Stimulated activated CD4-positive, alpha-beta T cell treated with anti-CD3 and anti-CD28 coated beads, Interleukin-1b, Interleukin-23, amount 100 ng/mL, for 1 hour (primary cell): ENCODE measurements at regions not wholly inside any gene's neighbourhood (a gene's known extent, or its start where the extent isn't known, plus 50 kb on each side); places are given as distances from the start of the nearest gene placed in this dataset.
"Not testable (repeated sequence)": the region's sequence is repeated elsewhere in the genome, so short reads cannot be mapped to it uniquely, and the experiment has no call there.

Experiments used
- DNase-seq, 2 donors: peaks; one replicate each; pipeline ENCODE4 v3.0.0-alpha.2; 2020; ENCODE audit warnings: low read depth in 2 of 2

DNA sequence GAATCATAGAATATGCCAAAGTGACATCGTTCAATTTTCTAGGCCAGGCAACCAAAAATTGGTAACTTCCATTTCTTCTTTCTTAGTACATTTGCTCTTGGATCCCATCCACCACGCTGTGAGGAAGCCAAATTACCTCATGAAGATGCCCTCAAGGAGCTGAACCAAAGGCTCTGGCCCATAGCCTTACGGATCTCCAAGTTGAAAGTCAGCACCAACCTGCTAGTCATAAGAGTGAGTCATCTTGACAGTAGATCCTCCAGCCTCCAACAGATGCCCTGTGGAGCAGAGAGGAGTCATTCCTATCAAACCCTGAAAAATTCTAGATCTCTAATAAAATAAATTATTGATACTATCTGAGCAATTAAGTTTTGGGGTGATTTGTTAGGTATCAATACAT is 322.5 kb upstream of the COL8A1 start:
- DNase-seq, result no peak

DNA sequence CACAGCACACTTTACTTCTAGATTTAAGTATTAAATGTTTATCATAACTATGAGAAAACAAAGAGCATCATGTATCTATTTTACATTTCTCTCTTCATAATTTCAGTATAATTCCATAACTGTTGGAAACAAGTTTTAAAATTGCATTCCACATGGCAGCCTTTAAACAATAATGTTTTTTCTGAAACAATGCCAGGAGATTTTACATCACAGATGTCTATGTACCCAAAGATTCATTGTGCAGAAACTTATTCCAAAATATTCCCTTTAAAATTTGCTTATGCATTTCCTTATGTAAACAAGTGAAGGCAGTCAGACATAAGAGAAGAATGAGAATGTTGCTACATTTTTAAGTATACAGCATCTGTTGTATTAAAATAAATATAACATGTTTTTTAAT is 324.9 kb upstream of the COL8A1 start:
- no peak for DNase-seq

DNA sequence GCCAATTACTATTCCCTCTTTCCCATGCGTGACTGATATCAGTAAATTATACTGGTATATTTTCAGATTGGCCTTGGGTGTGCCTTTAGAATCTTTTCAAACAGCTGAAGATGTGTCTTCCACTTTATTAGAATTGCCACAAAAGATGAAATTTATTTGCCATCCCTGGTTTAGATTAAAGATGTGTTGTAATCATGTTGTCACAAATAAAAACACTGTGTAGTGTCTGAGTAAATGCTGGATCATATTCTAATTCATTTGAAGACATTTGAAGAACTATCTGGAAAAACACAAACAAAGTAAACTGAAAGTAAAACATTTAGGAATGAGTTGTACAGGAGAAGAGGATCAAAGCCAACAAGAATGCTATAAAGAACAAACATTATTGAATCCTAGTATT is 339.7 kb upstream of the COL8A1 start:
- no peak for DNase-seq

DNA sequence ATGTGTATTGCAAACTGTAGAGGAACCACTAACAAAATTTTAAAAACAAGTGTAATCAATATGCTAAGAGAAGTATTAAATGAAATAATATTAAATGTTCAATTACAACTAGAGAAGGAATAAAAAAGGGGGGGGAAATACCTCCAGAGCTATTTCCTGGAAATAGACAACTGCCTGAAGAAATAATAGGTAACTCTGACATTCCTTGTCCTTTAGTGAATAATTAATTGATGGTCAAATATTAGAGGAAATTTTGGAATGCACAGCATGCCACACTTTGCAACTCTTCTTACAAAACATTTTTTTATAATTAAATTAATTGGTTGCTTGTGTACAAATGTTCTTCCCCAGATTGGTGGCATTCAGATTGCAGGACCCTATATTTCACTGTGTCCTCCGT is 342.6 kb upstream of the COL8A1 start:
- DNase-seq, result no peak

DNA sequence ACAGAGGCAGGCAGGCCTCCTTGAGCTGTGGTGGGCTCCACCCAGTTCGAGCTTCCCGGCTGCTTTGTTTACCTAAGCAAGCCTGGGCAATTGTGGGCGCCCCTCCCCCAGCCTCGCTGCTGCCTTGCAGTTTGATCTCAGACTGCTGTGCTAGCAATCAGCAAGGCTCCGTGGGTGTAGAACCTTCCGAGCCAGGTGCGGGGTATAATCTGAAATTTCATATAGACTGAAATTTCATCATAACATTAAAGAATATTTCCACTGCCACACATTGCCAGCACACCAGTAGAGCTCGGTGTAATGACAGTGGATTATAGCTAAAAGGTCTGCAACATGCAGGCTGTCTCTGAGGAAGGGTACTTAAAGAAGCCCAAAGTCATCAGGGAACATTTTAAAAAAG is 344.3 kb upstream of the COL8A1 start:
- DNase-seq, result not testable (repeated sequence)

DNA sequence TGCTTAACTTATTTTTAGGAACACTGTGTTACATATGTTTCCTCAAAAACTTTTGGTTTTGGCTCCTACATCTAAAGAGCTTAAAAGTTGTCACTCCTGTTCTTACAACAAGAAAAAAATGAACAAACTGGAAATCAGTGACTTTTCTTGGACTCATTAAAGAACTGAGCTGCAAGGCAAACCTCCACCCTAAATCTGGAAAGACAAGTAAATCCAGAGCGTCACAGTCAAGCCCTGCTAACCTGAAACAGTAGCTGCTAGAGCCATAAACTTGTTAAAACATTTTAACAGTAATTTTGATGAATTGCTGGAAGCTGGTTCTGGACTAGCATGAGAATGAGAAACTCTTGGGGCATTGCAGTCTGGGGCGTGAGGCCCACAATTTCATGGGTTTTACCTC is 350.5 kb upstream of the COL8A1 start:
- no peak for DNase-seq

DNA sequence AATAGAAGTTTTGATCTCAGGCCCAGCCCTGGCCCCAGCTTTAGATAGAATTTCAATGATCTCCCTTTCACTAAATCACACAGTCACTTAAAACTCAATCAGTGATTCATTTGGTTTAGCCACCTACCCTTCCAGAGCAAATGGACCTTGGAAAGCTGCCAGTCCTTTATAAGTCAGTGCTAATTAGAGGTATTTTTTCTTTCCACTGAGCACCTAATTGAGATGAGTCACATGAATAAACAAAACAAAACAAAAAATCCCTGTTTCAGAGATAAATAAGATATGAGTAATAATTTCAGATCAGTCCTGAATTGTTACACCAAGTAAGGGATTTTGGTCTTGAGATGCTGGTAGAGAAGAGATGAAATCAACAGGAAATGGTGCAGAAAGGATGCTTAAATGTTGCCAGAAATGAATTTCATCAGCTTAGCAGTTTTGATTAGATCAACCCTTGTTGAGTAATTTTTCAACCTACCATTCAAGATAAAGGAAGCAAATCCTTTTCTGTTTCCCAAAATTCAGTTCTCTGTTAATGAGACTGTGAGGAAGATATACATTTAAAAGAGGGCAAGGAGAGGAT is 352.0 kb upstream of the COL8A1 start:
- DNase-seq, result no peak

DNA sequence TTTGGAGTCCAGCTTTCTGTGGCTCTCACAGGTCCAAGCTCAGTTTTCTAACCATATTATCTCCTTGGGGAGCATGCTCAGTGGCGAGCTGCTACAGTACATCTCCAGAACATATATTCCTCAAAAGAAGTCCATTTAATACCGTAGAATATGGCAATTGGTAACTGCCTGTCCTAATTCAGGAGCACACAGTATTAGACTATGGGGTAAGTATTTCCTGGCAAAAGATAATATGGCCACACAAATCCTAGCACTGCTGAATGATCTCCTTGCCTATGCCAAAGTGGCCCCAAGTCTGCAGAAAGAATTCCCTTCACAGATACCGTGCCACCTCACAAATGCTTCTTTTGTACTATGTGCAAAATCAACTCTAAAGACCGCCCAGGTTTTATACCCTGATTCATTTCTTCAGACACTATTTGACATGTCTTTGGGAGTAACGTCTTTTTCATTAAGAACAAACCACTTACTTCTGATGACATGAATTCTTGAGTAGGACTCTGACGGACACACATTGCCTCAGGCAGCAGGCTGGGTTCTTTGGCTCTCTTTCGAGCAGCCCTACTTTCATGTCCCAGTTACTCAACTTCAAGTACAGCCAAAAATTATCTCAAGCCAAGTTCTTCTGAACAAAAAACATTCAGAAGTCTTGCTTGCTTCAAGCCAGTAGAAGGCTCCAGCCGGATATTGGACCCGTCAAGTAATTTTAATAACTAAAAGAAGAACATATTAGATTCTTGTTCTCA is 368.3 kb upstream of the DCBLD2 start:
- DNase-seq, result no peak

DNA sequence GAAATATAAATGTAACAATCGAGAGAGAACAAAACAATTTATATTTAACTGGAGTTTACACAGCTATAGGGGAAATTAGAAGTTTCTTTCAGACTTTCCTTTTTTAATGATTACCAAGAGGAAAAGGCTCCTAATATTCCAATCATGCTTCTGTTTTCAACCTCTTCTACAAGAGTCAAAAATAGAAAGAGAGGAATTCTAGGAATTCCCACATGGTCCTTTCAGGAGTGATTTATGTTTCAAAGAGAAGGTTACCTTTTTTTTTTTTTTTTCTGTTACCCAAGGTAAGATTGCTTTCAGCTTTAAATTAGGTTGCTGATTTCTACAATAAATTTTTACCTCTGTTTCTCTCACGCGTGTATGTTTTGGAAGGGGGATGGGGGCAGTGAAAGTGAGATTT is 355.3 kb upstream of the DCBLD2 start:
- DNase-seq, result no peak

DNA sequence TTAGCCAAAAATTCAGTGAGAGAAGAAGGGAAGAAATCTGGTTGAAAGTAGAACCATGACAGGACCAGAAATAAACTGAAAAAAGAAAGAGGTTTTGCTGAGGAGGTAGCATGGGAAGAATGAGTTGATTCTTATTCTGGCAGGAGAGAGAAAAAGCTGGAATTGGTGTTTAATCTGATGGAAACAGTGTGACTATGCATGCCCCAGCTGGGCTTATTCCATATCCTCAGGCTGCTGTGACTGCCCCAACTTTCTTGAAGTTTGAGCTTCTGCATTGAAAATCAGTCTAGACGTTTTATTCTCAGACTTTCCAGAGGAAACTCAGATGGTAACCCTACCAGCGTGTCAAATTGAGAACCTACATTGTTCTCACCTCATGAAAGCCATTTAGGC is 352.5 kb upstream of the DCBLD2 start:
- DNase-seq, result no peak

DNA sequence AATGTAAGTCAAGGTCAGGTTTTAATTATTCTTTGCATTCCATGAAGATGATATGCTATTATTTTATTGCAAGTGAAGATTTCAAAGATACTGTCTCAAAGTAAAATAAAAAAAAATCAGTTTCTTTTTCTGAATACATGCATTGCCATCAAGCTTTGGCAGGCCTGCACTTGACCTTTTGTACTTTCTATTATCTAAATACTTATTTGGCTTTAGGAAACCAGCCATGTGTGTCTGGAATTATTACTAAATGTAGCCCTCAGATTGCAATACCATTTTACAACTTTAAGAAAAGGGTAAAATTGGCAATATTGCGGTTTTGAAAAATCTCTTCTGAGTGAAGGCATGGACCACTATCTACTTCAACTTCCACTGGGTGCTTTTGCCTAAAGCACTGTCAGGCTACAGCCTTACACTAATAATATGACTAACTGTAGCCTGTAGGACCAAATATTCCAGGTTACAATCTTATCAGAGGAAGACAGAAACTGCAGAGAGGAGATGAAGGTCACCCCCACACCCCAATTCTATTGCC is 349.4 kb upstream of the DCBLD2 start:
- no peak for DNase-seq

DNA sequence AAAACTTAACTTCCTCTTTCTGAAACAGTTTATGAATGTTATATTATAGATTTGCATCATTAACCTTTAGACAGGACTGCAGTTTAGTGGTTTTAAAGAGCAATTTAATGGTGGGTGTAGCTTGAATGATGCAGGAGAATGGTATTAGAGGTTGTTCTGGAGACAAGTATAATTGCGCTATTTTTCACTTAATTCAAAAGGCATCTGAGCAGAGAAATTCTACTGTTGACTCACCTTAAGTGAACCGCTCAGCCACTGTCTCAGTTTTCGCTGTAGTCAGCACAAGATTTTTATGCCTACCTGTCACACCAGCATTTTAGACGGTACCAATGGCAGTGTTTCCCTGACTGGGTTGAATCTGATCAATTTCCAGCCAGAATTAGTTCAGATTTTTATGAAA is 348.8 kb upstream of the DCBLD2 start:
- no peak for DNase-seq

DNA sequence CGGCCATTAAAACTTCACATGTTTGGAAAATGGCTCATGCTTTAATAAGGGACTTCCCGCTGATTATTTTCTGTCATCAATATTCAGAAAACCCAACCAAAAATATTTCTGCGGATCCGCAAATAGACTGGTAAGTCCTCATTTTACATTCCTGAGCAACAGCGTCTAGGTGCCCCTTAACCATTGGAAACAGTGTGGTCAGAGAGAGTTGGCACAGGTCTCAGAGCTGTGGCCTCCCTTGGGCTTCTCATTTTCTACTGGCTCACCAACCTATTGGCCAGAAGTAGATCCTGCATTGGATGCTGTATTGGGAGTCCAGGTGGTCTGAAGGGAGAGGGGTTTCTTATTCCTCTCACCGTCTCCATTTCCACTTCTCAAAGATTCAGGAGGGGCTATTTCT is 348.1 kb upstream of the DCBLD2 start:
- no peak for DNase-seq

DNA sequence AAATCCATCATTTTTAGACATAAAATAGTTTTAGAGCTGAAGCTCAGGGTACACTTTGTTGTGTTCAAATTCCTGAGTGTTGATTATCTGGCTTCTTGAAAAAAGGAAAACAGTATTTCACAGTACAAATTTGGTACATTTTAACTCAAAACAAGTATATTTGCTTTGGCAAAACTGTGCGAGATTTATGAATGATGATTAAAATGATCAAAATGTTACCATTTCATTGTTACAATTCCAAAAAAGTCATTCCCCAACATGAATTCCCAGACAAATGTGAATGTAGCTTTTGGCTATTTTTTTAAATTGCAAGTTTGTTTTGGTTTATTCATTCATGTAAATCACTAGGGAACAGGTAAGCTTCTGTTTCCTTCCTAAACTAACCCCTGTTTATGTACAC is 347.4 kb upstream of the DCBLD2 start:
- no peak for DNase-seq

DNA sequence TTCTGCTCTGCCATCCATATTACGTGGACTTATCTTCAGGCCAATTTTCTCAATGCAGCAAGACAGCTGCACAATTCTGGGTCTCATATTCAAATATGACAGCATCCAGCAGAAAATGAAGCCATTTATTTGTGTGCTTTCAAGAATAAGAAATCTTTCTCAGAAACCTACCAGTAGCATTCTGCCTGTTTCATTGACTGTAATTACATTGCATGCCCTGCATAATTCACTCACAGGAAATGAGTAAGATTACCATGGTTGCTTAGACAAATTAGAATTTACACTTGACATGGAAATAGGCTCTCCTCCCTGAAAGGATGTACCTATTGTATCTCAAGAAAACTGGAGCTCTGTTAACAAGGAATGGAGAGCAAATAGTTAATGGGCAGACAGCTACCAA is 346.6 kb upstream of the DCBLD2 start:
- no peak for DNase-seq

DNA sequence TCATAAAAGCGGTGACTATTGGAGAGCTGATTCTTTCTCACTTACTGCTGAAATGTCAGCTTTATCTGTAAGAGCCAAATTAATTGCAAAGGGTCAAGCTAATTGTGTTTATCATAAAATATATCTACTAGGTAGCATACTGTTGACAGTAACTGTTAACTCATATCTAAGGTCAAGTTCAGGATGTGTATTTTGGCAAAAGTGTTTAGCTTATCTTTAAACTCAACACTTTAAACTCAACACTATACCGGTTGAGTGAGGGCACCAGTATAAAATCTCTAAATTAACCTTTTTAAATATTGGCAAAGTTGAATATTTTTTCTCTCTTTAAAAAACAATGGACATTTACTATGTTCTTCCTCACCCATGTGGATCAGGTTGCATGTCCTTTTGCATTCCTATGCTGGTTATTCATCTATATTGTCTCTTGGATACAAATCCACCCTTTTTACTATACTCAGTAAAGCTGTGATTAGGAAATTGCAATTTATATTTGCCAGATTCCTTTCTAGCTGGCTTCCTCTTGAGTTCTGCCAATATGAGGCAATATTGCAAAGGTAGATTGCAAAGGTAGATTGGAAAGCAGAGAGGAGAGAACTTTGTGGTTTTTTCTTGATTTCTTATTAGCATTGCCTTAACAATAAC is 344.6 kb upstream of the DCBLD2 start:
- DNase-seq, result no peak

DNA sequence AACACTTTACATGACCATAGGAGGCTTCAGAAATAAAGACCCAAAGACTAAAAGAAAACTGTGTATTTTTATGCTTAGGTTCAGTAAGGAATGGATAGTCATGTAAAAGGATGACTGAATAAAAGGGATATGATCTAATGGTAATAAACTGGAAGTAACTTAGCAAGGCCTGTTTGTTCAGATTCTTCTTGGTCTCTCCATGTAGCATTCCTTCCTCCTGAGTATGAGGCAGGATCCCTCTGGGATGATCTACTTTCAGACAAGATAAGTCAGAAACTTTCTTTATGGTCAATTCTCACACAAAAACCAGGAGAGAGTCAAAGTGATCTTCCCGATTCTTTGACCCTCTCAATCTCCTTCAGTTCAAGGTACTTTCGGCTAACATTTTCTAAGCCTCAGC is 340.8 kb upstream of the DCBLD2 start:
- DNase-seq, result no peak

DNA sequence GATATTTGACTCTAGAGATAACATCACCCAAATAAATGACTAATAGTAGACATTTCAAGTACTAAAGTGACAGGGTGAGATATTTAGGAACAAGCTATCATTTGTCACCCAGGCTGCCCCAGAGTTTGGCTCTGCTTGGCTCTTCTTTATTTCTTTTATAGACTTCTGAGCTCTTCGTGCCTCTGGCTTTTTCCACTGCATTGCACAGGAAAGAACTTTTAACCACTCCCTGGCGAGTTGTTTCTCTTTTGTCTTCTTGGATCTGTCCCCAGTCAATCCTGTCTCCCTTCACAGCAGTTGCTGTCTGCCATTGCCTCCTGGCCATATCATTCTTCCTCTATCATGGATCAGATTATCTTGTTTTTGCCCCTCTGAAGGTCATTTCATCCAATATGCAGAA is 339.2 kb upstream of the DCBLD2 start:
- DNase-seq, result no peak

DNA sequence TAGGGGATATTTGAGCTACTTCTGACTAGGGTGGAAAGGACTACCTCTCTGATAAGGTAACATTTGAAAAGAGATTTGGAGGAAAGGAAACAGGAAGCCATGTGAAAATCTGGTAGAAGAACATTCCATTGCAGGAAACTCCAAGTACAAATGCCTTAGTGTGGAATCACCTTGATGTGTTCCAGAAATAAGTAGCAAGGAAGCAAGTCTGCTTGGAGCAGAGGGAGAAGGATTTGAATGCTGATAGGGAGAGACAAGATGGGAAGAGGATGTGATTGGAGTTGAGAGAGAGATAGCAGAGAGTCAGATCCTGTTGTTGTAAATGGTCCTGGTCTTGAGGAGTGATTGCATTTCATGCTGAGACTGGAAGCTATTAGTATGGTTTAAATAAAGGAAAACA is 335.1 kb upstream of the DCBLD2 start:
- DNase-seq, result no peak

DNA sequence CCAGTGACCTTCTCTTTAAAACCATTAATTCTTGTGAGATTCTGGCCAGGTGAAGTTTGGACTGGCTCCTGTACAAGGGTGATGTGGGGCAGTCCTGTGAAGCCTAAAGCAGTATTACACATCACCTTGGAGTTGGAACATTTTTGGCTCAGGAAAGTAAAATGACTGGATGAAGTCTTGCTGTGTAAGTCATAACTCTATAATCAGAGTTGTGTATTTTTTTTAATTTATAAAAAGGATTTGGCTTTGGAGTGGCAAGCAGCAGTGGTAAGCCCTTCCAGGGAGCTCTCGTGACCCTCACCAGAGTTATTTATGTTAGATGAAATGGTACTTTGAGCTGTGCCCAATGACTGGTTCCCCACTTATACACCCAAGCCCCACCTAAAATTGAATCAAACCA is 331.2 kb upstream of the DCBLD2 start:
- DNase-seq, result no peak

DNA sequence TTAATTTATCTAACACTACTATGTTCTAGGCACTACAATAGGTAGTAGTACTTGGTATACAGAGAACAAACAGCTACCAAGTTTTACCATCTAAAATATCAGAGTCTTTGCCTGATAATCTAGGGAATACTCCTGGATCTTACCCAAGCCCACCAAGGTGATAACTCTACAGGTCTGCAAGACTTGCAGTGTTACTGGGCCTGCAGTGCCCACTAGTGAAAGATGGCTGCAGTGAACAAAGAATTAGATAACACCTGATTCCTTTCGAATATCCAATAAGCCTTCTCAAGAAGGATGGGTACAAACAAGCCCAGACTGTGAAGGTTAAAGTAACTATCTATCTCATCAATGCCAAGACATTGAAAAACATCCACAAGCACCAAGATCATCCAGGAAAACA is 317.0 kb upstream of the DCBLD2 start:
- DNase-seq, result no peak

DNA sequence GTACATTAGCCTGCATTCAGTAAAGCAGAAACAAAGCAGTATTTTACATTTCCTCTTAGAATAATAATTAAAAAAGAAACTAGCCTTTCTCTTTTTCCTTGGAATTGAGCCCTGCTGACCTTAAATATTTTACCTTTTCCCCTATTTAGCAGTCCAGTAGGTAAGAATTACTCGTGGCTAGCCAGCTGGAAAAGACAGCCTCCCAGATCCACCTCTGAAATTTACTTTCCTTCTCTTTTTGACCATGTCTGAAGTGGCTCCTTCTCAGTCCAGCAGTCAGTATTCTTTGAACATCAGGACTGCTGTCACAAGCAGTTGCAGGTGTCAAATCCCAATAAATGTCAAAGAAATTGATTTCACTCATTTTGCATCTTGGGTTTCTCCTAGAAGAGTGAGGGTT is 311.5 kb upstream of the DCBLD2 start:
- DNase-seq, result no peak

DNA sequence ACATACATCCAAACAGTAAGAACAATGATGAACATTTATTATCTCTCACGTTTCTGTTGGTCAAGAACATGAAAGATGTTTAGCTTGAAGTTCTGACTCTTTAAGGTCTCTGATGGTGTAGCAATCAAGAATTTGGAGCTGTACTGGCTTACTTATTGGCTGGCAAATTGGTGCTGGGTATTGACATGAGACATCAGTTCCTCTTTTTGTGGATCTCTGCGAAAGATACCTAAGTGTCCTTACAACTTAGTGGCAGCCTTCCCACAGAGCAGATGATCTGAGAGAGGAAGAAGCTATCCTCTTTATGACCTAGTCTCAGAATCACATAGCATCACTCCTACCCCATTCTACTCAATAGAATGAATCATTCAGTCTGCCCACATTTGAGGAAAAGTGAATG is 309.8 kb upstream of the DCBLD2 start:
- DNase-seq, result no peak
